ENCODE measurements at regions not wholly inside any gene's neighbourhood (a gene's known extent, or its start where the extent isn't known, plus 50 kb on each side); places are given as distances from the start of the nearest gene placed in this dataset.

GRCh38 chr1:219757890-219758289 lies 145.0 kb upstream of the ZC3H11B start (continued):
- TF ChIP-seq SMC3 (IDR thresholded peaks at IDR 0.05; ENCODE audit: low read depth, low read length) (no peak), GATA2 (CRISPR knock-in tag; IDR thresholded peaks at IDR 0.05) (peak; percentile 86), MXI1 (IDR thresholded peaks at IDR 0.05; ENCODE audit: low read depth, low read length) (peak; percentile 32; the same call in 1 of the 2 replicates), TEAD4 (IDR thresholded peaks at IDR 0.05; ENCODE audit: borderline replicate concordance, insufficient read depth) (no peak), EP300 (IDR thresholded peaks at IDR 0.05; ENCODE audit: borderline replicate concordance in 1 of 2, low read depth in 1 of 2, low read length in 1 of 2) (peak in 1 of 2 experiments; percentile 72; a peak in 2 of 4 replicates), RFX5 (IDR thresholded peaks at IDR 0.05; ENCODE audit: low read length) (no peak), REST (IDR thresholded peaks at IDR 0.05; ENCODE audit: low read depth, low read length) (no peak), FOSL2 (IDR thresholded peaks at IDR 0.05; ENCODE audit: borderline replicate concordance, low read depth) (no peak), YY1 (IDR thresholded peaks at IDR 0.05; ENCODE audit: low read depth) (no peak)

DNA sequence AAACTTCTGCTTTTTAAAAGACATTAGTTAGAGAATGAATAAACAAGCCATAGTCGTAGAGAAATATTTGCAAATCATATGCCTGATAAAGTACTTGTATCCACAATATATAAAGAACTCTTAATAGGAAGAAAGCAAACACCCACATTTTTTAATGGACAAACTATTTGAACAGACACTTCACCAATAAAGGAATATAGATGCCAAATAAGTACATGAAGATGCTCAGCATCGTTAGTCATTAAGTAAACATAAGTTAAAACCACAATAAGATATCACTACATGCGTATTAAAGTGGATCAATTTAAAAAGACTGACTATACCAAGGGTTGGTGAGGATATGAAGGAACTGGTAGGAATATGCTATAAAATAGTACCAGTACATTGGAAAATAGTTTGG lies 142.3 kb upstream of the ZC3H11B start:
- Histone ChIP-seq H3K27me3 (ENCODE audit: insufficient read depth) (no peaks in the 10 kb centered on the region), H3K9ac (no peak overlapping the region), H2AFZ (ENCODE audit: low read depth) (no peak overlapping the region), H4K20me1 (ENCODE audit: insufficient read depth) (no peaks in the 10 kb centered on the region), H3K9me2 (no peaks in the 10 kb centered on the region), H3K9me3 (no peaks in the 10 kb centered on the region), H3K4me3 (ENCODE audit: low read depth in 2 of 2, low read length in 1 of 2) (no peak overlapping the region), H3K4me2 (no peak overlapping the region), H3K36me3 (replicated peaks in 1 of 2; ENCODE audit: control insufficient read depth in 1 of 2, insufficient read depth in 2 of 2, low read length in 1 of 2) (no peaks in the 10 kb centered on the region), H3F3A (replicated peaks; ENCODE audit: insufficient read depth) (no peaks in the 10 kb centered on the region), H3K79me2 (ENCODE audit: insufficient read depth) (no peaks in the 10 kb centered on the region), H3K4me1 (ENCODE audit: control insufficient read depth in 1 of 2, insufficient read depth in 2 of 2, low read depth in 1 of 2, low read length in 1 of 2) (peaks cover 0 to 26% of the 10 kb centered on the region in 2 experiments; a peak in 2 of 4 replicates), H3K27ac (ENCODE audit: low read depth in 2 of 2, low read length in 1 of 2) (no peak overlapping the region)
- WGBS (ENCODE audit: low lambda C conversion rate): 66% methylated on average over 3 of the region's 3 CpGs
- TF ChIP-seq, protein P1, sequence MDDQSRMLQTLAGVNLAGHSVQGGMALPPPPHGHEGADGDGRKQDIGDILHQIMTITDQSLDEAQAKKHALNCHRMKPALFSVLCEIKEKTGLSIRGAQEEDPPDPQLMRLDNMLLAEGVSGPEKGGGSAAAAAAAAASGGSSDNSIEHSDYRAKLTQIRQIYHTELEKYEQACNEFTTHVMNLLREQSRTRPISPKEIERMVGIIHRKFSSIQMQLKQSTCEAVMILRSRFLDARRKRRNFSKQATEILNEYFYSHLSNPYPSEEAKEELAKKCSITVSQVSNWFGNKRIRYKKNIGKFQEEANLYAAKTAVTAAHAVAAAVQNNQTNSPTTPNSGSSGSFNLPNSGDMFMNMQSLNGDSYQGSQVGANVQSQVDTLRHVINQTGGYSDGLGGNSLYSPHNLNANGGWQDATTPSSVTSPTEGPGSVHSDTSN (IDR thresholded peaks at IDR 0.05): no peak
- no peak for TF ChIP-seq EP300 (IDR thresholded peaks at IDR 0.05; ENCODE audit: borderline replicate concordance in 1 of 2, low read depth in 1 of 2, low read length in 1 of 2)
- TF ChIP-seq GABPA (IDR thresholded peaks at IDR 0.05; ENCODE audit: low read depth): no peak
- TF ChIP-seq ELF1 (IDR thresholded peaks at IDR 0.05): no peak
- TF ChIP-seq RFX5 (IDR thresholded peaks at IDR 0.05; ENCODE audit: low read length): no peak
- no peak for TF ChIP-seq RXRA (IDR thresholded peaks at IDR 0.05; ENCODE audit: borderline replicate concordance, low read depth)
- no peak for TF ChIP-seq GATA2 (CRISPR knock-in tag; IDR thresholded peaks at IDR 0.05)
- TF ChIP-seq, protein P2, sequence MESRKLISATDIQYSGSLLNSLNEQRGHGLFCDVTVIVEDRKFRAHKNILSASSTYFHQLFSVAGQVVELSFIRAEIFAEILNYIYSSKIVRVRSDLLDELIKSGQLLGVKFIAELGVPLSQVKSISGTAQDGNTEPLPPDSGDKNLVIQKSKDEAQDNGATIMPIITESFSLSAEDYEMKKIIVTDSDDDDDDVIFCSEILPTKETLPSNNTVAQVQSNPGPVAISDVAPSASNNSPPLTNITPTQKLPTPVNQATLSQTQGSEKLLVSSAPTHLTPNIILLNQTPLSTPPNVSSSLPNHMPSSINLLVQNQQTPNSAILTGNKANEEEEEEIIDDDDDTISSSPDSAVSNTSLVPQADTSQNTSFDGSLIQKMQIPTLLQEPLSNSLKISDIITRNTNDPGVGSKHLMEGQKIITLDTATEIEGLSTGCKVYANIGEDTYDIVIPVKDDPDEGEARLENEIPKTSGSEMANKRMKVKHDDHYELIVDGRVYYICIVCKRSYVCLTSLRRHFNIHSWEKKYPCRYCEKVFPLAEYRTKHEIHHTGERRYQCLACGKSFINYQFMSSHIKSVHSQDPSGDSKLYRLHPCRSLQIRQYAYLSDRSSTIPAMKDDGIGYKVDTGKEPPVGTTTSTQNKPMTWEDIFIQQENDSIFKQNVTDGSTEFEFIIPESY (IDR thresholded peaks at IDR 0.05; ENCODE audit: borderline replicate concordance, low read depth): no peak
- TF ChIP-seq NFIC (IDR thresholded peaks at IDR 0.05; ENCODE audit: borderline replicate concordance): no peak
- no peak for TF ChIP-seq FOXJ3 (CRISPR knock-in tag; IDR thresholded peaks at IDR 0.05)
- TF ChIP-seq USF2 (IDR thresholded peaks at IDR 0.05; ENCODE audit: borderline replicate concordance, low read depth, low read length): no peak
- TF ChIP-seq FOSL2 (IDR thresholded peaks at IDR 0.05; ENCODE audit: borderline replicate concordance, low read depth): no peak
- TF ChIP-seq MEF2A (IDR thresholded peaks at IDR 0.05; ENCODE audit: borderline replicate concordance, low read depth): no peak
- no peak for TF ChIP-seq SMC3 (IDR thresholded peaks at IDR 0.05; ENCODE audit: low read depth, low read length)
- TF ChIP-seq RCOR1 (IDR thresholded peaks at IDR 0.05; ENCODE audit: low read length): no peak
- TF ChIP-seq RAD21 (IDR thresholded peaks at IDR 0.05; ENCODE audit: low read length): no peak
- no peak for TF ChIP-seq TAF1 (IDR thresholded peaks at IDR 0.05; ENCODE audit: borderline replicate concordance, low read depth, low read length)
- TF ChIP-seq TCF12 (IDR thresholded peaks at IDR 0.05): no peak
- DNase-seq: no peak
- POLR2A ChIA-PET: interaction anchor here (0.6 kb wide), 1 partner anchor 38 kb away, joined by 3 read pairs; no protein-coding TSS in a partner anchor
- CTCF ChIA-PET: no interaction called here

Data from SK-N-SH (cell line).